T-cell (primary cell): ENCODE measurements at regions not wholly inside any gene's neighbourhood (a gene's known extent, or its start where the extent isn't known, plus 50 kb on each side); places are given as distances from the start of the nearest gene placed in this dataset.

ENCODE experiments used
- ATAC-seq, 4 experiments: fragments of 200-7000 bp in 3 of 4; fragments of 150-1000 bp in 1 of 4; cut with Tn5 transposase; replicated peaks in 1 of 4; 1 replicate in 3 of 4; 2 replicates in 1 of 4; pipeline ENCODE4 v1.10.0; 2021; ENCODE audit warnings: moderate library complexity in 3 of 4, mild to moderate bottlenecking in 2 of 4, moderate number of reproducible peaks in 1 of 4
- CTCF ChIA-PET, 2 donors: fragments of 300-600 bp; sonication (Branson Sonifier 250); formaldehyde crosslinking; loops; one replicate each; lab custom pipeline; 2022; ENCODE audit warnings: antibody characterized with exemption in 2 of 2; lab: Charles Lee
- POLR2A ChIA-PET, 2 donors: fragments of 300-600 bp; sonication (Branson Sonifier 250); formaldehyde crosslinking; loops; one replicate each; lab custom pipeline; 2022; ENCODE audit warnings: antibody characterized with exemption in 2 of 2; lab: Charles Lee
- DNase-seq, 35 experiments: peaks; one replicate each; pipeline versions ENCODE4 v3.0.0 to v3.0.0-alpha.2; 2013 to 2023
- H3K27ac ChIP-seq: one replicate; pipeline ENCODE4 v1.5.1; 2013; ENCODE audit warnings: low read length
- H3K27me3 ChIP-seq, 2 experiments: replicated peaks in 1 of 2; 1 replicate in 1 of 2; 2 replicates in 1 of 2; pipeline versions ENCODE4 v1.6.1 to v1.7.0; 2013; ENCODE audit warnings: low read length in 1 of 2, mixed read lengths in 1 of 2; ENCODE audit not compliant: control insufficient read depth in 2 of 2, insufficient read depth in 2 of 2; ENCODE audit errors: extremely low read depth in 1 of 2
- H3K36me3 ChIP-seq, 2 donors: 1 replicate in 1 of 2; 2 replicates in 1 of 2; pipeline versions ENCODE4 v1.6.1 to v1.7.0; 2013; ENCODE audit warnings: low read length in 1 of 2; ENCODE audit not compliant: control insufficient read depth in 2 of 2, insufficient read depth in 1 of 2; ENCODE audit errors: extremely low read depth in 1 of 2
- H3K4me1 ChIP-seq, 2 experiments: 1 replicate in 1 of 2; 2 replicates in 1 of 2; pipeline versions ENCODE4 v1.6.1 to v1.7.0; 2013; ENCODE audit warnings: low read length in 2 of 2, mixed read lengths in 1 of 2; ENCODE audit not compliant: insufficient read depth in 2 of 2, control insufficient read depth in 1 of 2; ENCODE audit errors: extremely low read depth in 1 of 2
- H3K4me3 ChIP-seq, 2 donors: 1 replicate in 1 of 2; 2 replicates in 1 of 2; pipeline versions ENCODE4 v1.5.1 to v1.7.0; 2013; ENCODE audit warnings: mild to moderate bottlenecking in 2 of 2, low read length in 1 of 2, moderate library complexity in 1 of 2; ENCODE audit not compliant: control insufficient read depth in 1 of 2; ENCODE audit errors: extremely low read depth in 1 of 2
- H3K9me3 ChIP-seq: 2 replicates; pipeline ENCODE4 v1.7.0; 2013
- H3K27ac Mint-ChIP-seq, 2 donors: one replicate each; pipeline ENCODE4 v1.8.0; 2020 to 2021; ENCODE audit warnings: mild to moderate bottlenecking in 2 of 2, mixed read lengths in 2 of 2
- H3K27me3 Mint-ChIP-seq, 2 donors: one replicate each; pipeline ENCODE4 v1.8.0; 2021 to 2022; ENCODE audit warnings: mixed read lengths in 2 of 2
- H3K36me3 Mint-ChIP-seq: one replicate; pipeline ENCODE4 v1.8.0; 2021; ENCODE audit warnings: mixed read lengths
- H3K4me1 Mint-ChIP-seq, 3 donors: one replicate each; pipeline ENCODE4 v1.8.0; 2020 to 2022; ENCODE audit warnings: mixed read lengths in 3 of 3, mild to moderate bottlenecking in 1 of 3
- H3K4me3 Mint-ChIP-seq, 3 donors: one replicate each; pipeline ENCODE4 v1.8.0; 2020 to 2022; ENCODE audit warnings: mild to moderate bottlenecking in 3 of 3, mixed read lengths in 3 of 3, moderate library complexity in 3 of 3
- H3K9me3 Mint-ChIP-seq, 3 donors: one replicate each; pipeline ENCODE4 v1.8.0; 2020 to 2022; ENCODE audit warnings: mixed read lengths in 3 of 3
- WGBS: methylation state at CpG from one replicate; pipeline ENCODE4 v1.1.5; 2013; ENCODE audit warnings: missing lambda C conversion rate; ENCODE audit not compliant: insufficient coverage; 5-methylcytosine and 5-hydroxymethylcytosine counted together

- no CpG with 5 or more reads among the region's 1 CpG for WGBS
- H3K36me3 ChIP-seq, result no peaks in the 10 kb centered on the region
- ATAC-seq (no peak), DNase-seq (no peak)
- H3K4me3 Mint-ChIP-seq, result no peak overlapping the region
- no peaks in the 10 kb centered on the region for H3K27me3 Mint-ChIP-seq
- H3K4me3 ChIP-seq, result no peak overlapping the region
- H3K9me3 Mint-ChIP-seq, result peaks cover 0 to 8% (median 2%) of the 10 kb centered on the region in 3 donors
- H3K27ac ChIP-seq, result no peak overlapping the region
- no peaks in the 10 kb centered on the region for H3K4me1 ChIP-seq
- H3K4me1 Mint-ChIP-seq, result no peaks in the 10 kb centered on the region
- no peaks in the 10 kb centered on the region for H3K36me3 Mint-ChIP-seq
- no peak overlapping the region for H3K27ac Mint-ChIP-seq
- H3K9me3 ChIP-seq, result no peaks in the 10 kb centered on the region
- ChIA-PET CTCF (no interaction called here), POLR2A (no interaction called here)
- no peaks in the 10 kb centered on the region for H3K27me3 ChIP-seq
These were observed 477.9 kb downstream of the TSN start for GRCh38 chr2:122233372-122233771.

- no peak overlapping the region for H3K27ac ChIP-seq
- no peak overlapping the region for H3K4me3 Mint-ChIP-seq
- no peaks in the 10 kb centered on the region for H3K27me3 ChIP-seq
- H3K4me1 Mint-ChIP-seq, result no peaks in the 10 kb centered on the region
- H3K9me3 ChIP-seq, result no peaks in the 10 kb centered on the region
- DNase-seq (no peak), ATAC-seq (no peak)
- H3K4me3 ChIP-seq, result no peak overlapping the region
- H3K9me3 Mint-ChIP-seq, result peaks cover 0 to 8% (median 2%) of the 10 kb centered on the region in 3 donors
- WGBS, result 77% methylated on average over 6 of the region's 7 CpGs
- H3K36me3 Mint-ChIP-seq, result no peaks in the 10 kb centered on the region
- H3K36me3 ChIP-seq, result no peaks in the 10 kb centered on the region
- POLR2A ChIA-PET, result no interaction called here
- CTCF ChIA-PET, result no interaction called here
- H3K4me1 ChIP-seq, result no peaks in the 10 kb centered on the region
- no peak overlapping the region for H3K27ac Mint-ChIP-seq
- H3K27me3 Mint-ChIP-seq, result no peaks in the 10 kb centered on the region
These were observed 480.9 kb downstream of the TSN start for GRCh38 chr2:122236152-122236874.

DNA sequence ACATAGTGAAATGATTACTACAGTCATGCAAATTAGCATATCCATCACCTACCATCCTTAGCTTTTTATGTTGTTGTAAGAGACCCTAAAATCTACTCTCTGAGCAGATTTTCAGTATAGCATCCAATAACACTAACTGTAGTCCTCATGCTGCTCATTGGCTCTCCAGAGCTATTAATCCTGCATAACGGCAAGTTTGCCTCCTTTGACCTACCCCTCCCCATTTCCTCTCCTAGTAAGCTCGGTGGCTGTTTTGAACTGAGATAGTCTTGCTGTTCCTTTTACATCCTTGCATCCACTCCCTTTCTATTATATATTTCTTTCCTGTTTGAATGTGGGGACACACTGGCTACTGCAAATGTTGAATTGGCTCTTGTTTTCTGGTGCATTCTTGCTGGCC lies 481.5 kb downstream of the TSN start:
- Histone ChIP-seq H3K27me3 (no peaks in the 10 kb centered on the region), H3K9me3 (no peaks in the 10 kb centered on the region), H3K27ac (no peak overlapping the region), H3K36me3 (no peaks in the 10 kb centered on the region), H3K4me3 (no peak overlapping the region), H3K4me1 (no peaks in the 10 kb centered on the region)
- ChIA-PET POLR2A (no interaction called here), CTCF (no interaction called here)
- no CpG with 5 or more reads among the region's 2 CpGs for WGBS
- Mint-ChIP-seq H3K27ac (no peak overlapping the region), H3K4me3 (no peak overlapping the region), H3K27me3 (no peaks in the 10 kb centered on the region), H3K4me1 (no peaks in the 10 kb centered on the region), H3K9me3 (peaks cover 0 to 8% (median 0%) of the 10 kb centered on the region in 3 donors), H3K36me3 (no peaks in the 10 kb centered on the region)
- DNase-seq (no peak), ATAC-seq (no peak)

- Mint-ChIP-seq H3K27me3 (no peaks in the 10 kb centered on the region), H3K27ac (no peak overlapping the region), H3K4me3 (no peak overlapping the region), H3K36me3 (no peaks in the 10 kb centered on the region), H3K4me1 (no peaks in the 10 kb centered on the region), H3K9me3 (peaks cover 0 to 8% (median 0%) of the 10 kb centered on the region in 3 donors)
- Histone ChIP-seq H3K4me1 (no peaks in the 10 kb centered on the region), H3K4me3 (no peak overlapping the region), H3K27ac (no peak overlapping the region), H3K27me3 (no peaks in the 10 kb centered on the region), H3K9me3 (no peaks in the 10 kb centered on the region), H3K36me3 (no peaks in the 10 kb centered on the region)
- no CpG with 5 or more reads among the region's 3 CpGs for WGBS
- no peak for ATAC-seq
- CTCF ChIA-PET, result no interaction called here
- no peak for DNase-seq
- POLR2A ChIA-PET, result no interaction called here
These were observed 482.0 kb downstream of the TSN start for GRCh38 chr2:122237450-122237849.

- Histone ChIP-seq H3K4me3 (no peak overlapping the region), H3K9me3 (no peaks in the 10 kb centered on the region), H3K27me3 (no peaks in the 10 kb centered on the region), H3K4me1 (no peaks in the 10 kb centered on the region), H3K36me3 (no peaks in the 10 kb centered on the region), H3K27ac (no peak overlapping the region)
- Mint-ChIP-seq H3K4me3 (no peak overlapping the region), H3K9me3 (peaks cover 0 to 3% (median 0%) of the 10 kb centered on the region in 3 donors), H3K36me3 (no peaks in the 10 kb centered on the region), H3K27me3 (no peaks in the 10 kb centered on the region), H3K27ac (no peak overlapping the region), H3K4me1 (no peaks in the 10 kb centered on the region)
- ATAC-seq (no peak), DNase-seq (no peak)
- WGBS, result 70% methylated on average over 4 of the region's 10 CpGs
- POLR2A ChIA-PET, result no interaction called here
- CTCF ChIA-PET, result no interaction called here
These were observed 482.6 kb downstream of the TSN start for GRCh38 chr2:122238006-122238559.

GRCh38 chr2:122239440-122239839 lies 484.0 kb downstream of the TSN start:
- Mint-ChIP-seq H3K4me1 (no peaks in the 10 kb centered on the region), H3K4me3 (no peak overlapping the region), H3K9me3 (no peaks in the 10 kb centered on the region), H3K27ac (no peak overlapping the region), H3K36me3 (no peaks in the 10 kb centered on the region), H3K27me3 (no peaks in the 10 kb centered on the region)
- ChIA-PET POLR2A (no interaction called here), CTCF (no interaction called here)
- ATAC-seq (no peak), DNase-seq (no peak)
- Histone ChIP-seq H3K4me3 (no peak overlapping the region), H3K36me3 (no peaks in the 10 kb centered on the region), H3K4me1 (no peaks in the 10 kb centered on the region), H3K9me3 (no peaks in the 10 kb centered on the region), H3K27me3 (no peaks in the 10 kb centered on the region), H3K27ac (no peak overlapping the region)
- WGBS, result 67% methylated on average over 5 of the region's 9 CpGs
